ENCODE measurements at regions not wholly inside any gene's neighbourhood (a gene's known extent, or its start where the extent isn't known, plus 50 kb on each side); places are given as distances from the start of the nearest gene placed in this dataset.
A peak's percentile ranks its signal among the peaks of the same experiment; 100 is the strongest.

DNA sequence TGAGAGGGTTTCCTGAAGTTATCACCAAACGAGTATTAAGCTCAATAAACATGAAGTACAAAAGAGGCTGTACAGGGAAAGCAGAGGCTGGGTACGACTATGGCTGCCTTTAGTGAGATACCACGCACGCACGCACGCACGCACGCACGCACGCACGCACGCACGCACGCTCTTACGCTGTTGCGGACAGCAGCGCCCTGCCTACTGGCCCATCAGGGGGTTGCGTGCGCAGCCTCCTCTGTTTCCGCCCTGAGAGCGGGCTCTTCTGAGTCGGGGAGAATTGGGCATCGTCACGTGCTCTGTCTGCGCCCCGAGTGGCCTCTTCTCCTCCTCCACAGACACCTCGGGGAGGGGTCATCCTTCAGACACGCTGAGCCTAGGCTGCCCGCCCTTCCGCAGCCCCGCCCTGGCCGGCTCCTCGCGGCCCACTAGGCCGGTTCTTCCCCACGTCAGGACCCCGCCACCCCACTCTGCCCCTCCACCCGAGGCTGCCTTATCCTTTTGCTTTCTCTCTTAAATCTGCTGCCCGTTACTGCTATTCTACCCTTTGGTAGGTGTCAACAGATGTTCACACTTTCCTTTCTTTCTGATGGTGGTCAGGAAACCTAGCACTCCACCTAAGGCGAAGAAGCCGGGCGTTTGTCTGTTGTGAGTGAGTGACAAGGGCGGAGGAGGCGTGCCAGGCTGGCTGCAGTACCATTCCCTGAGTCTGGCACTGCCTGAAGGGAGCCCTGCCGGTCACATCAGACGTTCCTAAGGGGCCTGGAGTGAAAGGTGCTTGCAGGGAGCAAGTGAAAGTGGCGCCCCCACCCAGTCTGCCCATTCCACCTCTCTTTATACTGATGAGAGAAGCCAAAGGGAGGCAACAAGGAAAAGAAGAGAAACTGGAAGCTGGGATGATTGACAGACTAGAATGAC is 300.4 kb upstream of the B3GAT1 start:
- TF ChIP-seq, protein P1, sequence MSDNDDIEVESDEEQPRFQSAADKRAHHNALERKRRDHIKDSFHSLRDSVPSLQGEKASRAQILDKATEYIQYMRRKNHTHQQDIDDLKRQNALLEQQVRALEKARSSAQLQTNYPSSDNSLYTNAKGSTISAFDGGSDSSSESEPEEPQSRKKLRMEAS (IDR thresholded peaks at IDR 0.05): no peak
- TF ChIP-seq POLR2A (IDR thresholded peaks at IDR 0.05; ENCODE audit: control extremely low read depth in 1 of 2, low read depth in 2 of 2, low read length in 2 of 2) (no peak), MAFK (IDR thresholded peaks at IDR 0.05; ENCODE audit: low read depth, low read length) (no peak), POLR2AphosphoS5 (IDR thresholded peaks at IDR 0.05; ENCODE audit: low read depth, low read length) (no peak), KDM1A (IDR thresholded peaks at IDR 0.05; ENCODE audit: borderline replicate concordance, low read length) (no peak), NRF1 (IDR thresholded peaks at IDR 0.05; ENCODE audit: low read depth, low read length) (no peak), RFX5 (IDR thresholded peaks at IDR 0.05; ENCODE audit: borderline replicate concordance, low read depth, low read length) (no peak), SRF (IDR thresholded peaks at IDR 0.05; ENCODE audit: low read depth, low read length) (no peak), RBBP5 (IDR thresholded peaks at IDR 0.05; ENCODE audit: borderline replicate concordance, low read depth, low read length) (no peak)
- TF ChIP-seq, protein P2, sequence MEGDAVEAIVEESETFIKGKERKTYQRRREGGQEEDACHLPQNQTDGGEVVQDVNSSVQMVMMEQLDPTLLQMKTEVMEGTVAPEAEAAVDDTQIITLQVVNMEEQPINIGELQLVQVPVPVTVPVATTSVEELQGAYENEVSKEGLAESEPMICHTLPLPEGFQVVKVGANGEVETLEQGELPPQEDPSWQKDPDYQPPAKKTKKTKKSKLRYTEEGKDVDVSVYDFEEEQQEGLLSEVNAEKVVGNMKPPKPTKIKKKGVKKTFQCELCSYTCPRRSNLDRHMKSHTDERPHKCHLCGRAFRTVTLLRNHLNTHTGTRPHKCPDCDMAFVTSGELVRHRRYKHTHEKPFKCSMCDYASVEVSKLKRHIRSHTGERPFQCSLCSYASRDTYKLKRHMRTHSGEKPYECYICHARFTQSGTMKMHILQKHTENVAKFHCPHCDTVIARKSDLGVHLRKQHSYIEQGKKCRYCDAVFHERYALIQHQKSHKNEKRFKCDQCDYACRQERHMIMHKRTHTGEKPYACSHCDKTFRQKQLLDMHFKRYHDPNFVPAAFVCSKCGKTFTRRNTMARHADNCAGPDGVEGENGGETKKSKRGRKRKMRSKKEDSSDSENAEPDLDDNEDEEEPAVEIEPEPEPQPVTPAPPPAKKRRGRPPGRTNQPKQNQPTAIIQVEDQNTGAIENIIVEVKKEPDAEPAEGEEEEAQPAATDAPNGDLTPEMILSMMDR (IDR thresholded peaks at IDR 0.05; ENCODE audit: control extremely low read depth in 1 of 3, insufficient read depth in 1 of 3, low read depth in 1 of 3, low read length in 3 of 3): peak in 1 of 3 experiments; percentile 4; a peak in 1 of 4 replicates
- TF ChIP-seq, protein P3, sequence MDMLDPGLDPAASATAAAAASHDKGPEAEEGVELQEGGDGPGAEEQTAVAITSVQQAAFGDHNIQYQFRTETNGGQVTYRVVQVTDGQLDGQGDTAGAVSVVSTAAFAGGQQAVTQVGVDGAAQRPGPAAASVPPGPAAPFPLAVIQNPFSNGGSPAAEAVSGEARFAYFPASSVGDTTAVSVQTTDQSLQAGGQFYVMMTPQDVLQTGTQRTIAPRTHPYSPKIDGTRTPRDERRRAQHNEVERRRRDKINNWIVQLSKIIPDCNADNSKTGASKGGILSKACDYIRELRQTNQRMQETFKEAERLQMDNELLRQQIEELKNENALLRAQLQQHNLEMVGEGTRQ (IDR thresholded peaks at IDR 0.05; ENCODE audit: low read length): no peak
